ENCODE measurements at regions not wholly inside any gene's neighbourhood (a gene's known extent, or its start where the extent isn't known, plus 50 kb on each side); places are given as distances from the start of the nearest gene placed in this dataset.
"Not testable (repeated sequence)": the region's sequence is repeated elsewhere in the genome, so short reads cannot be mapped to it uniquely, and the experiment has no call there.

DNA sequence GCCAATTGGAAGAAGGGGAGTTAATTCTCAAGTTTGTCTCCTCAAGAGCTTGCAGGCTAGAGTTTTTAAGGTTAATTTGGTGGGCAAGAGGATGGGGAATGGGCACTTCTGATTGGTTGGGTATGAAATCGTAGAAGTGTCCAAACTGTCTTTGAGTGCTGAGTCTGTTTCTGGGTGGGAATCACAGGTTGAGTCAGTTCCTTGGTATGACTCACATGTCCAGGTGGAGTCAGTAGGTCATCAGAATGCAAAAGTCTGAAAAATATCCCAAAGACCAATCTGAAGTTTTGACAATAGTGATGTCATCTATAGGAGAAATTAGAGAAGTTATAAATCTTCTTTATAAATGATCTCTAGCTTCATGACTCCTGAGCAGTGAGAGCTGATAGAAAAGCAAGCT lies 1252.2 kb downstream of the REEP3 start:
- CTCF ChIA-PET, result no interaction called here
- no peaks in the 10 kb centered on the region for H3K36me3 Mint-ChIP-seq (ENCODE audit: low read depth)
- no peak for DNase-seq
- no peak overlapping the region for H3K27ac Mint-ChIP-seq
- POLR2A ChIA-PET, result no interaction called here
- no peaks in the 10 kb centered on the region for H3K4me1 Mint-ChIP-seq
- H3K9me3 Mint-ChIP-seq, result peaks cover 5% of the 10 kb centered on the region
- no peak overlapping the region for H3K4me3 Mint-ChIP-seq
- no peaks in the 10 kb centered on the region for H3K27me3 Mint-ChIP-seq

DNA sequence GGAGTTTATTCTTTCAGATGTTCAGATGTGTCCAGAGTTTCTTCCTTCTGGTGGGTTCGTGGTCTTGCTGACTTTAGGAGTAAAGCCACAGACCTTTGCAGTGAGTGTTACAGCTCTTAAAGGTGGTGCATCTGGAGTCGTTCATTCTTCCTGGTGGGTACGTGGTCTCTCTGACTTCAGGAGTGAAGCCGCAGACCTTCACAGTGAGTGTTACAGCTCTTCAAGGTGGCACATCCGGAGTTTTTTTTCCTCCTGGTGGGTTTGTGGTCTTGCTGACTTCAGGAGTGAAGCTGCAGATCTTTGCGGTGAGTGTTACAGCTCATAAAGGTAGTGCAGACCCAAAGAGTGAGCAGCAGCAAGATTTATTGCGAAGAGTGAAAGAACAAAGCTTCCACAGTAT lies 1263.2 kb downstream of the REEP3 start:
- H3K36me3 Mint-ChIP-seq (ENCODE audit: low read depth); H3K27ac Mint-ChIP-seq; H3K27me3 Mint-ChIP-seq; CTCF ChIA-PET; POLR2A ChIA-PET; H3K4me1 Mint-ChIP-seq; H3K4me3 Mint-ChIP-seq; DNase-seq: not testable (repeated sequence)
- peaks cover 15% of the 10 kb centered on the region for H3K9me3 Mint-ChIP-seq

DNA sequence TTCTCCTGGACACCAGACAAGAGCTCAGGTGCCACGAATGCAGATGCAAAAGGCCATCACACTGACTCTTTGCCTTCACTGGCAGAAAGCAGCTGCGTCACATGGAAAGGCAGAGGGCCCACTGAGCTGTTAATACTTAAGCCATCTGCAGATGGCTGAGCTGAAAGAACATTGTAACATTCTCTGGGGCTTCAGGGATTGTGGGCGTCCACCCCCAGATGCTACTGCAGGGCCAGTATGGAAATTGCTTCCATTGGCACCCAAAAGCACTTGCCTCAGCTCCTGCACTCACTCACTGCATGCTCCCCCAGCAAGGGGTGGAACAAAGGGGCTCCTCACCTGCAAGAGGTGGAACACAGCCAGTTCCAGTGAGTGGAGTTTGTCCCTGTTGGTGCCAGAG lies 1264.6 kb downstream of the REEP3 start:
- H3K4me1 Mint-ChIP-seq, result no peaks in the 10 kb centered on the region
- CTCF ChIA-PET, result no interaction called here

DNA sequence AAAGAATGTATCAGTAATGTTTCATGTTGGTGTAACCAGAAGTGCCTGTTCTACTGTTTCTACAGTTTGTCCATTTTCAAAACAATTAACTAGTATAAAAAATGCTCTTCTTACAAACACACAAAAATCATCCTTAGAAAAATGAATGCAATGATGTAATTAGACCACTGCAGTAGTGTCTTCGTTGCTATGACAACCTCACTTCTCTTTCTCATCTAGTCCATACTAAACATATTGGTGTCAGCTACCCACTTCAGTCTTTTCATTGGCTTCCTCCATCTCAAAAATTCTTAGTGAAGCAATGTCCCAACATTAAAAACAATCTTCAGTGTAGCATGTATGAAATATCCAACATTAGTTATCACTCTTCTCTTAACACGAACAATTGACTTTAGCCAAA lies 1265.8 kb downstream of the REEP3 start:
- ChIA-PET POLR2A (no interaction called here), CTCF (no interaction called here)
- no peak overlapping the region for H3K27ac Mint-ChIP-seq
- H3K4me3 Mint-ChIP-seq, result no peak overlapping the region
- no peaks in the 10 kb centered on the region for H3K4me1 Mint-ChIP-seq
- peaks cover 11% of the 10 kb centered on the region for H3K9me3 Mint-ChIP-seq
- no peaks in the 10 kb centered on the region for H3K27me3 Mint-ChIP-seq
- H3K36me3 Mint-ChIP-seq (ENCODE audit: low read depth), result no peaks in the 10 kb centered on the region
- no peak for DNase-seq

More for the DNA sequence above, 1264.6 kb downstream of the REEP3 start:
- DNase-seq, result no peak
- no peak overlapping the region for H3K27ac Mint-ChIP-seq
- H3K36me3 Mint-ChIP-seq (ENCODE audit: low read depth), result no peaks in the 10 kb centered on the region
- POLR2A ChIA-PET, result no interaction called here
- H3K27me3 Mint-ChIP-seq, result no peaks in the 10 kb centered on the region
- no peak overlapping the region for H3K4me3 Mint-ChIP-seq
- H3K9me3 Mint-ChIP-seq, result peaks cover 14% of the 10 kb centered on the region

DNA sequence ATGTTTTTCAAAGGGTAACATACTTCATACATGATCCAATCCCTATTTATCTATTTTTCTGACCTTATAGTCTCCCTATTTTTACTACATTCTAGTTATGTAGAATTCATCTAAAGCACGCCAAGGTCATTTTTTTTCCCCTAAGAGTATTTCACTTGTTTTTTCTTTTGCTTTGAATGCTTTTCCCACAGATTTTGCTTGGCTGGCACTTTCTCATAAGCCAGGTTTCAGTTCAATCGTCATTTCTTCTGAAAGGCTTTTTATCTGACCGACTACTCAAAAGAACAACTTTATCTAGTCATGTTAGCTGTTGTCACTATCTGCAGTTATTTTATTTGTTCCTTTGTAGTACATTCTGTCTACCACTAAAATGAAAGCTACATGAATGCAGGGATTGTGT lies 1274.6 kb downstream of the REEP3 start:
- no peak for DNase-seq
- Mint-ChIP-seq H3K27me3 (no peaks in the 10 kb centered on the region), H3K4me3 (no peak overlapping the region), H3K9me3 (peaks cover 9% of the 10 kb centered on the region), H3K27ac (no peak overlapping the region), H3K4me1 (no peaks in the 10 kb centered on the region), H3K36me3 (ENCODE audit: low read depth) (no peaks in the 10 kb centered on the region)
- ChIA-PET CTCF (no interaction called here), POLR2A (no interaction called here)

DNA sequence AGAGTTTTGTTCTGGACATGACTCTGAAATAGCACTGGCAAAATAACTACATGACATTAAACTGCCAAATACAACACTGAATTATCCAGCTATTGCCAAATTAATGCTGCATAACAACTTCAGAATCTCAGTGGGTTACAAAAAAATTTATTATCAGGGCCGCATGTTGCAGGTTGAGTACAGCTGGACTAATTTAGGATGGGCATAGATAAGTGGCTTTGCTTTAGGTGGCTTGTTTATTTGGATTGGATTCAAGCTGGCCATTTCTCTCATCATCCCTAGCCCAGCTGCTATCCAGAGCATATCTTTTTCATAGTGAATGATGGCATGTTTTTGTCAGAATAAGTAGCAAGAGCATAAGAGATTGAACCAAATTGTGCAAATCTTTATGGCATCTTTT lies 1277.1 kb downstream of the REEP3 start:
- H3K4me1 Mint-ChIP-seq, result no peaks in the 10 kb centered on the region
- DNase-seq, result no peak
- H3K36me3 Mint-ChIP-seq (ENCODE audit: low read depth), result no peaks in the 10 kb centered on the region
- CTCF ChIA-PET, result no interaction called here
- H3K9me3 Mint-ChIP-seq, result peaks cover 9% of the 10 kb centered on the region
- POLR2A ChIA-PET, result no interaction called here
- no peak overlapping the region for H3K4me3 Mint-ChIP-seq
- no peak overlapping the region for H3K27ac Mint-ChIP-seq
- no peaks in the 10 kb centered on the region for H3K27me3 Mint-ChIP-seq

DNA sequence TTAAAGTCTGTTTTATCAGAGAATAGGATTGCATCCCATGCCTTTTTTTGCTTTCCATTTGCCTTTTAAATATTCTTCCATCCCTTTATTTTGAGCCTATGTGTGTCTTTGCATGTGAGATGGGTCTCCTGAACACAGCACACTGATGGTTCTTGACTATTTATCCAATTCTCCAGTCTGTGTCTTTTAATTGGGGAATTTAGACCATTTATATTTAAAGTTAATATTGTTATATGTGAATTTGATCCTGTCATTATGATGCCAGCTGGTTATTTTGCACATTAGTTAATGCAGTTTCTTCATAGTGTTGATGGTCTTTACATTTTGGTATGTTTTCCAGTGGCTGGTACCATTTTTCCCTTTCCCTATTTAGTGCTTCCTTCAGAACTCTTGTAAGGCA lies 1287.0 kb downstream of the REEP3 start:
- H3K4me3 Mint-ChIP-seq; CTCF ChIA-PET; H3K27me3 Mint-ChIP-seq; H3K27ac Mint-ChIP-seq; POLR2A ChIA-PET; H3K36me3 Mint-ChIP-seq (ENCODE audit: low read depth); DNase-seq; H3K4me1 Mint-ChIP-seq; H3K9me3 Mint-ChIP-seq: not testable (repeated sequence)

DNA sequence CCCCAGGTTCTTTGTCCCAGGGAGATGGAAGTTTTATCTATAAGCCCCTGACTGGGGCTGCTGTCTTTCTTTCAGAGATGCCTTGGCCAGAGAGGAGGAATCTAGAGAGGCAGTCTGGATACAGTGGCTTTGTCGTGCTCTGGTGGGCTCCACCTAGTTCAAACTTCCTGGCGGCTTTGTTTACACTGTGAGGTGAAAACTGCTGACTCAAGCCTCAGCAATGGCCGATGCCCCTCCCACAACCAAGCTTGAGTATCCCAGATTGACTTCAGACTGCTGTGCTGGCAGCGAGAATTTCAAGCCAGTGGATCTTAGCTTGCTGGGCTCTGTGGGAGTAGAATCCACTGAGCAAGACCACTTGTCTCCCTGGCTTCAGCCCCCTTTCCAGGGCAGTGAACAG lies 1288.8 kb downstream of the REEP3 start:
- H3K36me3 Mint-ChIP-seq (ENCODE audit: low read depth); DNase-seq; H3K27ac Mint-ChIP-seq; H3K4me1 Mint-ChIP-seq; H3K4me3 Mint-ChIP-seq; POLR2A ChIA-PET; H3K27me3 Mint-ChIP-seq; H3K9me3 Mint-ChIP-seq; CTCF ChIA-PET: not testable (repeated sequence)

DNA sequence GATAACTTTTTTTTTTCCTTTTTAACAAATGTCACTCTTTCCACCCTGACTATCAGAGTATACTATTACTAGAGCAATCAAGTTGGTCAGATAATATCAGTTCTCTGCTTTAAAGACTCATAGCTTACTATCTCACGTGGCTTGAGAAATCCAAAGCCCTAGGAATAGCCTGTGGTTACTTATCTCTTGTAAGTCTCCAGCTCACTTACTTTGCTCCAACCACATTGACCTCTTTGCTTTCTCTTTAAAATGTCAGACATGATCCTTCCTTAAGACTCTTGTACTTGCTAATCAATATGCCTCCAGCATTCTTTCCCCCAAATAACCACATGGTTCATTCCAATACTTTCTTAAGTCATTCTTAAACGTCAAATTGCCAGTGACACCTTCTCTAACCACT lies 1292.2 kb downstream of the REEP3 start:
- Mint-ChIP-seq H3K27ac (no peak overlapping the region), H3K36me3 (ENCODE audit: low read depth) (no peaks in the 10 kb centered on the region), H3K9me3 (peaks cover 2% of the 10 kb centered on the region), H3K4me1 (no peaks in the 10 kb centered on the region), H3K27me3 (no peaks in the 10 kb centered on the region), H3K4me3 (no peak overlapping the region)
- POLR2A ChIA-PET, result interaction anchor here (0.6 kb wide), 1 partner anchor 168 kb away, joined by 3 read pairs; no protein-coding TSS in a partner anchor
- DNase-seq, result no peak
- CTCF ChIA-PET, result no interaction called here

DNA sequence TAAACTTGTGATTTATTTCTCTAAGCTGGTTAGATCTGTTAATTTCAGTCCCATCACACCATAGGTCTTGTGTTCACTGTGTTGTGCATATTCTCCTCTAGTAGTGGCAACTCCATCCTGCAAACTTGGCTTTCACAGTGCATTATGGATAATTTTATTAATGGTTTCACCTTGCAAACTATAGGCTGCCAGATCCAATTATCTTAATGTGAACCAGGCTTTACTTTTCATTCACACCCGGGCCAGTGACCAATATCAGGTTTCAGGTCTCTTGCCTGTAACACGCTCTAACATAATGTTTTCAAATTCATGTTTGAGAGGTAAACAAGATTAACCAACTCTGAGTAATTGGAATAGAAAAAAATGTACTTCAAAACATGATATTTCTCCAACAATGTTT lies 1293.0 kb downstream of the REEP3 start:
- H3K36me3 Mint-ChIP-seq (ENCODE audit: low read depth), result no peaks in the 10 kb centered on the region
- ChIA-PET POLR2A (no interaction called here), CTCF (no interaction called here)
- no peak overlapping the region for H3K4me3 Mint-ChIP-seq
- peaks cover 2% of the 10 kb centered on the region for H3K9me3 Mint-ChIP-seq
- no peak overlapping the region for H3K27ac Mint-ChIP-seq
- no peaks in the 10 kb centered on the region for H3K27me3 Mint-ChIP-seq
- H3K4me1 Mint-ChIP-seq, result no peaks in the 10 kb centered on the region
- DNase-seq, result no peak

DNA sequence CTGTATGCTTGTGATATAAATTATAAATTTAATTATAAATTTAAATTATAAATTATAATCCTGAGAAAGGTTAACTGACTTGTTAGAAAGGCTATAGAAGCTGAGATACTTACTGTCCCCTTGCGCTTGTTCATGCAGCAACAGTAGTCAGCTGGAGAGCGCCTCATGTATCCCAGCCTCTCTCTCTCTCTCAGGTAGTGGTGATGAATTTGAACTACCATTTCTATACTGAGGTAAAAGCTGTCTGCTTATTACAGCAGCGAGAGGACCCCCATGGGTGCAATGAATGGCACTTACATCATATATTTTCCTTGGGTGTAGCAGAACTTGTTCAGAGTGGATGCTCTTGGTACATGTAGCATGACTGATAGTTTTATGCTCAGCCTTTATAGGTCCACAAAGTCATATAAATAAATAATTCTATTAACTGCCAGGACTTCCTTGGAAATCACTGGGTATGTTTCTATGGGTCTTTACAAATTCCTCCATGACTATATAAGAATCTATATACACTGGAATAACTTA lies 1308.7 kb downstream of the REEP3 start:
- H3K27me3 Mint-ChIP-seq, result no peaks in the 10 kb centered on the region
- no peak for DNase-seq
- POLR2A ChIA-PET, result no interaction called here
- H3K36me3 Mint-ChIP-seq (ENCODE audit: low read depth), result no peaks in the 10 kb centered on the region
- no peaks in the 10 kb centered on the region for H3K4me1 Mint-ChIP-seq
- H3K27ac Mint-ChIP-seq, result no peak overlapping the region
- no peak overlapping the region for H3K4me3 Mint-ChIP-seq
- CTCF ChIA-PET, result no interaction called here
- no peaks in the 10 kb centered on the region for H3K9me3 Mint-ChIP-seq

DNA sequence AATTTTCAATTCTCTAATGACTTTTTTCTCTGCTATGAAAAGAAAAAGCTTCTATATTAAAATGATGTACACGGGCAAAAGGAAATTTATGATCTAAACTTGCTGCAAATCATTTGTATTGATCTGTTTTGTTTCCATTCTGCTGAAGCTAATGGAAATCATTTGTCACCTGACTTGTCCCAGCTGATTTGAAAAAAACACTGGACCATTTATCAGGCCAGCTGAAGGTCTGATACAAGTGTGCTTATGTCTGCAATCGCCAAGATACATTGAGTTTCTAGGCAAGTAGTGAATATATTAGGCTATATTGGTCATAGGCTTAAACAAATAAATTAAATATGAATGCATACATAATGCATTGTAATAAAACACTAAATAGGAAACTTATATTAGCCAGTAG lies 1309.7 kb downstream of the REEP3 start:
- ChIA-PET POLR2A (no interaction called here), CTCF (no interaction called here)
- DNase-seq, result no peak
- Mint-ChIP-seq H3K36me3 (ENCODE audit: low read depth) (no peaks in the 10 kb centered on the region), H3K27ac (no peak overlapping the region), H3K9me3 (no peaks in the 10 kb centered on the region), H3K27me3 (no peaks in the 10 kb centered on the region), H3K4me3 (no peak overlapping the region), H3K4me1 (no peaks in the 10 kb centered on the region)

DNA sequence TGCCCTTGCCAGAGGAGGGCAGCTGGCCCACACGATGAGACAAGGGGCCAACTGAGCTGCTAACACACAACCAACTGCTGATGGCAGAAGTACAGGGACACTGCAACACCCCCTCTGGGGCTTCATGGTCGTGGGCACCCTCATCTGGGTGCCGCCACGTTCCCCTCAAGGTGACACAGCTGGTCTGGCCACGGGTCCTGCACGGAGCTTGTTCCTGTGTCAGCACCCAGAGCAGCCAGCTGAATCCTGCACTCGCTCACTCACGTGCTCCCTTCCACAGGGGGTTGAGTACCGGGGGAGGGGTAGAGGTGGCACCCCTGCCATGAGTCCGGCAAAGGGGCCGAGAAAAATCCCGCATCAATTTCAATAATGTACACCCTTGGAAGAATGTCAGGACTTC lies 1319.1 kb downstream of the REEP3 start:
- no peaks in the 10 kb centered on the region for H3K27me3 Mint-ChIP-seq
- peaks cover 3% of the 10 kb centered on the region for H3K9me3 Mint-ChIP-seq
- CTCF ChIA-PET, result no interaction called here
- no peak overlapping the region for H3K27ac Mint-ChIP-seq
- DNase-seq, result no peak
- POLR2A ChIA-PET, result no interaction called here
- no peaks in the 10 kb centered on the region for H3K36me3 Mint-ChIP-seq (ENCODE audit: low read depth)
- no peaks in the 10 kb centered on the region for H3K4me1 Mint-ChIP-seq
- H3K4me3 Mint-ChIP-seq, result no peak overlapping the region

DNA sequence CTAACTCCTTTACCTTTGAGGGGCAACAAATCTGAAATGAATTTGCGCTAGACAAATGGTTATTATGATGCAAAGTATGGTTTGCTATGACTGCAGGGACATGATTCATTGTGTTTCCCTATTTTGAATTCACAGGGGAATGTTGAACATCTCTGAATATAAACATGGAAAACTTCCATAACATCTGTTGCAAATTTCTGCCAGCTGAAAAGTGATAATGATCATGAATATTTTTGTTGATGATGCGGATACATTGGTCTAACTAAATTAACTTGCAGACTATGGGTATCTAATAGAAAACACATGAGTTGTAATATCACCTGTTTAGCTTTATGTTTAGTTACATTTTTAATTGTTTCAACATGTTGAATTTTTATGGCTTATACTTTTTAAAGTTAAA lies 1325.5 kb downstream of the REEP3 start:
- DNase-seq, result no peak
- Mint-ChIP-seq H3K4me3 (no peak overlapping the region), H3K36me3 (ENCODE audit: low read depth) (no peaks in the 10 kb centered on the region), H3K9me3 (no peaks in the 10 kb centered on the region), H3K27ac (no peak overlapping the region), H3K27me3 (no peaks in the 10 kb centered on the region), H3K4me1 (no peaks in the 10 kb centered on the region)
- ChIA-PET CTCF (interaction anchor here (0.6 kb wide), 1 partner anchor 986 kb away, joined by 3 read pairs; no protein-coding TSS in a partner anchor), POLR2A (no interaction called here)

DNA sequence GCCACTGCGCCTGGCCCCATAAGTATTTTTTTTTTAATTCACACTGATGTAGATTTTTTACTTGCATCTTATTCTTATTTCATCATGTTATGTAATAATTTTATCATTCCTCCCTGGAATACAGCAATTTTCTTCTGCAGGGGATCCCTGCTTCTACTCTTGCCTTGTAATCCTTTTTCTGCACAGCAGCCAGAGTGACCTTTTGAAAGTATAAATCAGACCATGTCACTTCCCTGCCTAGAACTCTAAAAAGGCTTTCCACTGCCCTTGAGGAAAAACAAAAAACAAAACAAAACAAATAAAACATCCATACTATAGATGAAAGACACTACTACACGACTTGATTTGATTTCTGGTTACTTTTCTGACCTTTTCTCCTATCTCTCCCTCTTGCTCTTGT lies 1334.7 kb downstream of the REEP3 start:
- no peak overlapping the region for H3K27ac Mint-ChIP-seq
- no peaks in the 10 kb centered on the region for H3K27me3 Mint-ChIP-seq
- H3K4me1 Mint-ChIP-seq, result no peaks in the 10 kb centered on the region
- ChIA-PET CTCF (no interaction called here), POLR2A (no interaction called here)
- no peak overlapping the region for H3K4me3 Mint-ChIP-seq
- no peaks in the 10 kb centered on the region for H3K9me3 Mint-ChIP-seq
- no peak for DNase-seq
- H3K36me3 Mint-ChIP-seq (ENCODE audit: low read depth), result no peaks in the 10 kb centered on the region
